Activated CD4-positive, alpha-beta T cell treated with anti-CD3 and anti-CD28 coated beads for 36 hours (primary cell): ENCODE measurements at regions not wholly inside any gene's neighbourhood (a gene's known extent, or its start where the extent isn't known, plus 50 kb on each side); places are given as distances from the start of the nearest gene placed in this dataset.

Experiments
- ATAC-seq: fragments of 200-7000 bp; cut with Tn5 transposase; one replicate; pipeline ENCODE4 v1.10.0; 2021; ENCODE audit warnings: mild to moderate bottlenecking, moderate library complexity
- CTCF ChIA-PET: fragments of 350-600 bp; sonication (Branson Sonifier 250); formaldehyde crosslinking; loops from one replicate; lab custom pipeline; 2021; ENCODE audit warnings: antibody characterized with exemption; lab: Charles Lee
- POLR2A ChIA-PET: fragments of 350-600 bp; sonication (Branson Sonifier 250); formaldehyde crosslinking; loops from one replicate; lab custom pipeline; 2021; ENCODE audit warnings: antibody characterized with exemption, inconsistent platforms; lab: Charles Lee
- DNase-seq: peaks from one replicate; pipeline ENCODE4 v3.0.0-alpha.2; 2020
- H3K27ac Mint-ChIP-seq: one replicate; pipeline ENCODE4 v1.8.0; 2021; ENCODE audit warnings: mixed read lengths
- H3K27me3 Mint-ChIP-seq: one replicate; pipeline ENCODE4 v1.8.0; 2021; ENCODE audit warnings: mixed read lengths
- H3K36me3 Mint-ChIP-seq: one replicate; pipeline ENCODE4 v1.8.0; 2021; ENCODE audit warnings: low read depth, mixed read lengths
- H3K4me1 Mint-ChIP-seq: one replicate; pipeline ENCODE4 v1.8.0; 2021; ENCODE audit warnings: mixed read lengths
- H3K4me3 Mint-ChIP-seq: one replicate; pipeline ENCODE4 v1.8.0; 2021; ENCODE audit warnings: mild to moderate bottlenecking, moderate library complexity, mixed read lengths
- H3K9me3 Mint-ChIP-seq: one replicate; pipeline ENCODE4 v1.8.0; 2021; ENCODE audit warnings: low read depth, mixed read lengths
- intact Hi-C, 2 experiments: fragments of 100-400 bp; cut with DNase I in 1 of 2; cut with micrococcal nuclease in 1 of 2; formaldehyde crosslinking; loops; one replicate each; pipeline versions ENCODE4 v1.14.2 to v1.15.1; 2022 to 2024; cut with DNase I, micrococcal nuclease

DNA sequence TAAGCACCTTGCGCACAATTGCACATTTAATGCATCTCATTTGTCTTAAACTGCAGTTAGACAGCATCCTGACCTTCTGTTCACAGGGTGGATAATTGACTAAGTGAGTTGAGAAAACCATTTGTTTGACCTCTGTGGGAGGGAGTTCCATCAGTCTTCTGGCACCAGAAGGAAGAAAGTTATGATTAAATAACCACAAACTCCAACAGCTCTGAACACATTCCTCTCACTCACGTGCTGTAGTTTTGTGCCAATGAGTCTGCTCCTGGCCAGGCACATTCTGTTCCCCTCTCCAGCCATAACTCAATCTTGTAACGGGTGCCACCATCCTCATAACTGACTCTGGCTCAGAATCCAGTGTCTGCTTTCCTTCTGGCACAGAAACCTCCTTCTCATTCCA lies 817.2 kb downstream of the SLITRK1 start:
- intact Hi-C loops = no loop called here
- peaks cover 2% of the 10 kb centered on the region for H3K9me3 Mint-ChIP-seq
- H3K27ac Mint-ChIP-seq = no peak overlapping the region
- DNase-seq (no peak), ATAC-seq (no peak)
- H3K36me3 Mint-ChIP-seq = no peaks in the 10 kb centered on the region
- no peaks in the 10 kb centered on the region for H3K4me1 Mint-ChIP-seq
- ChIA-PET POLR2A (no interaction called here), CTCF (no interaction called here)
- H3K27me3 Mint-ChIP-seq = no peaks in the 10 kb centered on the region
- H3K4me3 Mint-ChIP-seq = no peak overlapping the region

GRCh38 chr13:83057119-83057518 lies 825.2 kb downstream of the SLITRK1 start:
- no peak overlapping the region for H3K27ac Mint-ChIP-seq
- no peak overlapping the region for H3K4me3 Mint-ChIP-seq
- ATAC-seq (no peak), DNase-seq (no peak)
- intact Hi-C loops = no loop called here
- ChIA-PET POLR2A (no interaction called here), CTCF (interaction anchor here (0.7 kb wide), 1 partner anchor 681 kb away, joined by 3 read pairs; no protein-coding TSS in a partner anchor)
- H3K27me3 Mint-ChIP-seq = no peaks in the 10 kb centered on the region
- H3K4me1 Mint-ChIP-seq = no peaks in the 10 kb centered on the region
- no peaks in the 10 kb centered on the region for H3K36me3 Mint-ChIP-seq
- H3K9me3 Mint-ChIP-seq = no peaks in the 10 kb centered on the region

- ATAC-seq = no peak
- no peak overlapping the region for H3K27ac Mint-ChIP-seq
- H3K9me3 Mint-ChIP-seq = no peaks in the 10 kb centered on the region
- H3K36me3 Mint-ChIP-seq = no peaks in the 10 kb centered on the region
- POLR2A ChIA-PET = no interaction called here
- CTCF ChIA-PET = no interaction called here
- intact Hi-C loops = no loop called here
- H3K27me3 Mint-ChIP-seq = no peaks in the 10 kb centered on the region
- no peak overlapping the region for H3K4me3 Mint-ChIP-seq
- no peak for DNase-seq
- no peaks in the 10 kb centered on the region for H3K4me1 Mint-ChIP-seq
Observed at GRCh38 chr13:83056269-83056668, 826.0 kb downstream of the SLITRK1 start.

DNA sequence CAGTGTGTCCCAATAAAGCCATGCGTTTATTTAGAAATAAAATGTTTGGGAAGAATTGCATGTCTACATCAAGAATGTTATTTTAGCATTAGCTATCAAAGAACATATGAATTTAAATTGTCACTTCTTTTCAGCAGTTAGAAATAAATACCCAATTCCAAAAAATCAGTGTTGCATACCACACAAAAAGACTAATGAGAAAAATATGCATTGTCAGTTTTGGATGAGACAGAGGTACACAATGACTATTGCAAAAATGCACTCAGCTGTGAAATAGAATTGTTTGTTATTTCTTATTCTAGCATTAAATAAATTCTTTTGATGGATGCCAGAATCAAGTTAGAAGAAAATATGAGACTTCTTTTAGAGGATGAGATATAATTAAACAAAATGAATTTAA lies 833.9 kb downstream of the SLITRK1 start:
- Mint-ChIP-seq H3K36me3 (no peaks in the 10 kb centered on the region), H3K9me3 (no peaks in the 10 kb centered on the region)

GRCh38 chr13:83024955-83025594 lies 857.2 kb downstream of the SLITRK1 start:
- Mint-ChIP-seq H3K27me3 (no peaks in the 10 kb centered on the region), H3K4me1 (no peaks in the 10 kb centered on the region), H3K9me3 (peaks cover 5% of the 10 kb centered on the region), H3K36me3 (no peaks in the 10 kb centered on the region), H3K27ac (no peak overlapping the region), H3K4me3 (no peak overlapping the region)
- ATAC-seq (no peak), DNase-seq (no peak)
- intact Hi-C loops = no loop called here
- ChIA-PET POLR2A (interaction anchor here (0.6 kb wide), 1 partner anchor 1587 kb away, joined by 4 read pairs; no protein-coding TSS in a partner anchor), CTCF (no interaction called here)

More for the DNA sequence above, 833.9 kb downstream of the SLITRK1 start:
- H3K27ac Mint-ChIP-seq = no peak overlapping the region
- DNase-seq (no peak), ATAC-seq (no peak)
- H3K4me3 Mint-ChIP-seq = no peak overlapping the region
- CTCF ChIA-PET = no interaction called here
- no peaks in the 10 kb centered on the region for H3K27me3 Mint-ChIP-seq
- POLR2A ChIA-PET = no interaction called here
- intact Hi-C loops = no loop called here
- H3K4me1 Mint-ChIP-seq = no peaks in the 10 kb centered on the region

- CTCF ChIA-PET = no interaction called here
- intact Hi-C loops = no loop called here
- ATAC-seq = no peak
Observed at GRCh38 chr13:83024232-83024631, 858.0 kb downstream of the SLITRK1 start.

DNA sequence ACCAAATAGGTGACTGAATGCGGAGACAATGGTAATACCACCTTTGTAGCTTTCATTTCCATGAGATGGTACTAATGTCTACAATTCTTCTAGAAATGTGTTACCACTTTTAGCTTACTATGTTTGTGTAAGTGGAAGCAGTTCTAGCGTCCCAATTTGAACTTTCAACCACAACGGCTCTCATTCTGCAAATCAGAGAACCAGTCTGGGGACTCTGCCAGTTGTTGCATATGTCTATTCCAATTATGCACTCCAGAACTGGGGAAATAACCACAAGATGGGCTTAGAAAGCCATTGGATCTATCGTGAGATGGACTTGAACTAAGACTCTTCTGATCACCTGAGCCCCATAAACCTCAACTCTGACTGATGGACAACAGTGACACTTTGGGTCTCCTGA lies 862.3 kb downstream of the SLITRK1 start:
- ChIA-PET CTCF (no interaction called here), POLR2A (no interaction called here)
- peaks cover 3% of the 10 kb centered on the region for H3K9me3 Mint-ChIP-seq
- ATAC-seq (no peak), DNase-seq (no peak)
- no peak overlapping the region for H3K4me3 Mint-ChIP-seq
- no peaks in the 10 kb centered on the region for H3K36me3 Mint-ChIP-seq
- no peak overlapping the region for H3K27ac Mint-ChIP-seq
- H3K27me3 Mint-ChIP-seq = no peaks in the 10 kb centered on the region
- intact Hi-C loops = no loop called here
- no peaks in the 10 kb centered on the region for H3K4me1 Mint-ChIP-seq

More at GRCh38 chr13:83024232-83024631, 858.0 kb downstream of the SLITRK1 start:
- no peak overlapping the region for H3K4me3 Mint-ChIP-seq
- no peaks in the 10 kb centered on the region for H3K4me1 Mint-ChIP-seq
- peaks cover 5% of the 10 kb centered on the region for H3K9me3 Mint-ChIP-seq
- POLR2A ChIA-PET = no interaction called here
- no peaks in the 10 kb centered on the region for H3K36me3 Mint-ChIP-seq
- H3K27ac Mint-ChIP-seq = no peak overlapping the region
- no peaks in the 10 kb centered on the region for H3K27me3 Mint-ChIP-seq
- DNase-seq = no peak

GRCh38 chr13:83009987-83010386 lies 872.3 kb downstream of the SLITRK1 start:
- Mint-ChIP-seq H3K27ac (no peak overlapping the region), H3K4me1 (no peaks in the 10 kb centered on the region), H3K4me3 (no peak overlapping the region), H3K9me3 (peaks cover 5% of the 10 kb centered on the region), H3K27me3 (no peaks in the 10 kb centered on the region), H3K36me3 (no peaks in the 10 kb centered on the region)
- ATAC-seq (no peak), DNase-seq (no peak)
- intact Hi-C loops = no loop called here
- ChIA-PET POLR2A (no interaction called here), CTCF (no interaction called here)

GRCh38 chr13:83008212-83008929 lies 873.9 kb downstream of the SLITRK1 start:
- DNase-seq = no peak
- Mint-ChIP-seq H3K36me3 (no peaks in the 10 kb centered on the region), H3K27ac (no peak overlapping the region), H3K27me3 (no peaks in the 10 kb centered on the region), H3K4me3 (no peak overlapping the region), H3K9me3 (peaks cover 5% of the 10 kb centered on the region), H3K4me1 (no peaks in the 10 kb centered on the region)
- ATAC-seq = no peak
- CTCF ChIA-PET = interaction anchor here (1.3 kb wide), 1 partner anchor 10 kb away, joined by 3 read pairs; no protein-coding TSS in a partner anchor
- POLR2A ChIA-PET = no interaction called here
- intact Hi-C loops = no loop called here

GRCh38 chr13:83007226-83007625 lies 875.0 kb downstream of the SLITRK1 start:
- POLR2A ChIA-PET = no interaction called here
- H3K27me3 Mint-ChIP-seq = no peaks in the 10 kb centered on the region
- DNase-seq (no peak), ATAC-seq (no peak)
- intact Hi-C loops = no loop called here
- H3K27ac Mint-ChIP-seq = no peak overlapping the region
- H3K36me3 Mint-ChIP-seq = no peaks in the 10 kb centered on the region
- no peak overlapping the region for H3K4me3 Mint-ChIP-seq
- H3K4me1 Mint-ChIP-seq = no peaks in the 10 kb centered on the region
- H3K9me3 Mint-ChIP-seq = peaks cover 5% of the 10 kb centered on the region
- CTCF ChIA-PET = interaction anchor here (1.3 kb wide), 1 partner anchor 9 kb away, joined by 3 read pairs; no protein-coding TSS in a partner anchor

GRCh38 chr13:83003185-83003584 lies 879.1 kb downstream of the SLITRK1 start:
- Mint-ChIP-seq H3K4me1 (no peaks in the 10 kb centered on the region), H3K27ac (no peak overlapping the region), H3K36me3 (no peaks in the 10 kb centered on the region), H3K9me3 (peaks cover 2% of the 10 kb centered on the region), H3K4me3 (no peak overlapping the region), H3K27me3 (no peaks in the 10 kb centered on the region)
- ATAC-seq (no peak), DNase-seq (no peak)
- intact Hi-C loops = no loop called here
- ChIA-PET CTCF (no interaction called here), POLR2A (no interaction called here)

DNA sequence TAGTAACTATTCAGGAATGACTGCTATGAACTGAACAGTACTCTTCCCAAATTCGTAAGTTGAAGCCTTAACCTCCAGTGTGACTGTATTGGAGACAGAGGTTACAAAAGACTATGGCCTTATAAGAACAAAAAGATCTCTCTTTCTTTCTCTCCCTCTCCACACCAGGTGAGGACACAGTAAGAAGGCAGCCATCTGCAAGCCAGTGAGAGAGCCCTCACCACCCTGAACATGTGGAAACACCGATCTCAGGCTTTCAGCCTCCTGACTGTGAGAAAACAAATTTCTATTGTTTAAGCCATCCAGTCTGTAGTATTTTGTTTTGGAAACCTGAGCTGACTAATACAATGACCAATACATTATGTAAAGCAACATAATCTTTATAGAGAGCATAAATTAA lies 888.9 kb downstream of the SLITRK1 start:
- no peaks in the 10 kb centered on the region for H3K36me3 Mint-ChIP-seq
- no peak overlapping the region for H3K27ac Mint-ChIP-seq
- peaks cover 1% of the 10 kb centered on the region for H3K9me3 Mint-ChIP-seq
- ATAC-seq = no peak
- no peak overlapping the region for H3K4me3 Mint-ChIP-seq
- no peaks in the 10 kb centered on the region for H3K27me3 Mint-ChIP-seq
- no peaks in the 10 kb centered on the region for H3K4me1 Mint-ChIP-seq
- DNase-seq = no peak
- ChIA-PET CTCF (no interaction called here), POLR2A (no interaction called here)
- intact Hi-C loops = no loop called here
